HG02973 (cell line): ENCODE measurements at regions not wholly inside any gene's neighbourhood (a gene's known extent, or its start where the extent isn't known, plus 50 kb on each side); places are given as distances from the start of the nearest gene placed in this dataset.

Experiments used
- ATAC-seq: cut with Tn5 transposase; IDR thresholded peaks from one replicate; pipeline ENCODE4 v1.9.1; 2021; ENCODE audit warnings: moderate library complexity; ENCODE audit not compliant: unreplicated experiment

- ATAC-seq: no peak
Observed at GRCh38 chr6:105779110-105779509, 307.0 kb upstream of the PRDM1 start.

DNA sequence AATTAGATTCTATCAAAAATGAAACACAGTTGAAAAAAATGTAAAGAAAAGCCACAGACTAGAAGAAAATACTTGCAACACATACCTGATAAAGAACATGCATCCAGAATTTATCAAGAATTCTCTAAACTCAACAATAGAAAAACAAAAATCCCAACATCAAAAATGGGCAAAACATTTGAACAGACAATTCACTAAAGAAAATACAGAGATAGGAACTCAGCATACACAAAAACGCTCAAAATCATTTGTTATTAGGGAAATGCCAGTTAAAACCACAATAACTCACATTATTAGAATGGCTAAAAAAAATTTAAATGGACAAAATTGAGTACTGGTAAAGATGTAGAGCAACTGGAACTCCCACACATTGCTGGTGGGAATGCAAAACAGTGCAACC is 311.0 kb upstream of the PRDM1 start:
- no peak for ATAC-seq

- ATAC-seq: peak; percentile 76
Observed at GRCh38 chr6:105774247-105774646, 311.9 kb upstream of the PRDM1 start.

- no peak for ATAC-seq
Observed at GRCh38 chr6:105771313-105771970, 314.7 kb upstream of the PRDM1 start.

DNA sequence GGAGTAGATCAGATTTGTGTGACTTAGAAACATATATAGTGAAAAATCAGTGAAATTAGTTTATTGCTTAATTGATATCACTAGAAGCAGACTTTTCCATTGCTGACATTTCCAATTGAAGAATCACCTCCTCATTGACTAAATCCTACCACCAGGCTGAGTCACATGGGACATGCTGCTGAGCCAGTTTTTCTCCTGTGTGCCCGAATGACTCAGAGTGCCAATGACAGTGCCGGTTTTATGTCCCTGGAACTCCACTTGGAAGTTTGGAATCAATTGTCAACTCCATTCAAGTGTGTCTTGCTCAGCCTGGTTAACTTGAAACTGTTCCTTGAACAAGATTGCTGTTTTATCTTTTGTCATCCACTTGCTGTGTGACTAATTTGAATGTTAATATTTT is 316.1 kb upstream of the PRDM1 start:
- no peak for ATAC-seq

DNA sequence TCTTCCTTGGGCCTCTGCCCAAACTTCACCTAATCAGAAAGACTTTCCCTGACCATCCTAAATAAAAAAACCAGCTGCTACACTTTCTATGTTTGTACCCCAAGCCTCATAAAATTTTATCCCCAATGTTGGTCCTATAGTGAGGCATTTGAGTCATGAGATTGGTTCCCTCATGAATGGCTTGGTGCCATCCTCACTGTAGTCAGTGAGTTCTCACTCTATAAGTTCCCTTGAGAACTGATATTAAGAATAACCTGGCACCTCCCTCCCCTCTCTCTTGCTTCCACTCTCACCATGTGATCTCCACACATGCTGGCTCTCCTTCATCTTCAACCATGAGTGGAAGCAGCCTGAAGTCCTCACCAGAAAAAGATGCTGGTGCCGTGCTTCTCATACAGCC is 316.9 kb upstream of the PRDM1 start:
- ATAC-seq: no peak

- ATAC-seq: no peak
Observed at GRCh38 chr6:105767541-105767940, 318.6 kb upstream of the PRDM1 start.

DNA sequence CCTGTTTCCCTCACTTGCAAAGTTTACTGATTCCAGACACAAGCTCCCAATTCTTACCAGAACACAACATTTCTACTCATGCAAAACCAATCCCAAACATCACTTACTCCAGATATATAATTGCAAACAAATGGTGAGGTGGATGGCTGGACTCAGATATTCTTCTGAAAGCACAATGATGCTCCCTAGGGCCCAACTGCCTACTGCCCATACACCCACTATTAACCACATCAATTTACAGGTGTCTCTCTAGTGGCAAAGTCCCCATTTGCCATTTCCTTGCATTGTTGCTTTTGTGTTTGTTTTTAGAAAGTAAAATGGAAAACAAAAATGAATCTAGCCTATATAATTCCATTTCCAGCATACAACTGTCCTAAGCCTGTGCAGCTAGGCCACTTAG is 320.9 kb upstream of the PRDM1 start:
- ATAC-seq: no peak

- ATAC-seq: no peak
Observed at GRCh38 chr6:105764315-105764714, 321.8 kb upstream of the PRDM1 start.

- no peak for ATAC-seq
Observed at GRCh38 chr6:105763866-105764265, 322.3 kb upstream of the PRDM1 start.

DNA sequence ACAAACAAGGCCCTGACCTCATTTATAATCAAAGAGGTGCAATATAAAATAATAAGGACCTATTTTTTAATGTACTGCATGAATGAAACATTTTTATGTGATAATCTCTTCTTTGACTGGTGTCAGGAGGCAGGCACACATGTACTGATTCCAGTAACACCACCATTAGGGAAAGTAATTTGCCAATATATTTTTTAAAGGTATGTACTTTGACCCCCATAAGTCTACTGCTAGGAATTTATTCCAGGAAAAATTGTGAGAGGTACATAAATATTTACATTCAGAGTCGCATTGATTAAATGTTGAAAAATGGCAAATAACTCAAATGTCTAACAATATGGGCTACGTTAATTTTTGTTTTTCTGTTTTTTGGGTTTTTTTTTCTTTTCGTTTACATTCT is 325.4 kb upstream of the PRDM1 start:
- ATAC-seq: no peak

GRCh38 chr6:105759946-105760345 is 326.2 kb upstream of the PRDM1 start:
- ATAC-seq: no peak

- no peak for ATAC-seq
Observed at GRCh38 chr6:105759015-105759414, 327.1 kb upstream of the PRDM1 start.

DNA sequence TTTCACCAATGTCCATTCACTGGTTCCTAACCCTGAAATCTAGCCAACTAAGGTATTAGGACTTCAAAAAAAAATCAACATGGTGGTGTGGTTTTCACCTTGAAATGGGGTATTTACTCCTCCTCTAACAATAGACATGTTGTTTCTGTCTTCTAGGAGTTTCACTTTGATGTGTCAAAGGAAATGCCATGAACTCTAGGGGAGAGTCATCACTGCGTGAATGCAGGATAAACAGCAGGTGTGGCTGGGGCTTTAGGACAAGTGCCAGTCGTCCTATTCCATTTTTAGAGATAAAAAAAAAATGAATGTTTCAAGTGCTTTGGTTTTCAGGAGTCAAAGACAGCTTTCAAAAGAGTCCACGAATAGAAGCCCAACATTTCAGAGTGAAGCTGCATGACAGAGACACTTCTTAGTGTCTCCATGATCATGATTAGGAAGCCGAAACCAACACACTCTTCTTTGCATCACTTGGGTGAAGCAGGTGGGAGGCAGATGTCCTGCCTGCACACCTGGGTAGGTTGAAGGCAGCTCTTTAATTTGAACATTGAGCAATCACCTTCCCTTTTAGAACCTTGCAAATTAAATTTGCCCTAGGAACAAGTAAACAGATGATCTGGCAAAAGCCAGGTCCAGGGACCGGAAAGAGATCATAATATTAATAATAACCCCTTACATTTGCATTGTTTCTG is 328.5 kb upstream of the PRDM1 start:
- peak; percentile 93 for ATAC-seq

- ATAC-seq: no peak
Observed at GRCh38 chr6:105755885-105756284, 330.3 kb upstream of the PRDM1 start.

DNA sequence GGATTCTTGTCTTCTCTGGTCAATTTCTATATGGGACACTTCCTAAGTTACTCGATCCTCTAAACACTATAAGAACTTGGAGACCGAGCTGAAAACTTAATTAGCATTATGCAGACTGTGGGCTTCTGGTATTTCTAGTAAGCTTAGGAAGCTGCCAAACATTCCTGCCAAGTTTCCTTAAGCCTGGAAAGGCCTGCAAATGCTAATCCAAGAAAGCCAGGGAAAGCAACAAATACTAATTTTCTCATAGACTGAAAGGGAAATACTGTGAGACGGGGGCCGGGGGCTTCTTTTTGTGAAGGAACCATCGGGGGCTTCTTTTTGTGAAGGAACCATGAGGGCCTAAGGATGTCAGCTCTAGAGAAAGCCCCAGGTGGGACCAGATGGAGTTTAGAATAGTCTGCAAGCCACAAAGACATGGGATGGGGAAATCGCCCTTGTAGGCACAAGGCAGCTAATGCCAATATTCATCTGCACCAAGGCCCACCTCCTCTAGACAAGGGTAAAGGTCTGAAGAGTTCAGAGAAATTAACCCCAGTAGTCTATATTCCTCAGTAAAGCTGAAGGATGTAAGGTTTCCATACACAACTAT is 332.4 kb upstream of the PRDM1 start:
- no peak for ATAC-seq

DNA sequence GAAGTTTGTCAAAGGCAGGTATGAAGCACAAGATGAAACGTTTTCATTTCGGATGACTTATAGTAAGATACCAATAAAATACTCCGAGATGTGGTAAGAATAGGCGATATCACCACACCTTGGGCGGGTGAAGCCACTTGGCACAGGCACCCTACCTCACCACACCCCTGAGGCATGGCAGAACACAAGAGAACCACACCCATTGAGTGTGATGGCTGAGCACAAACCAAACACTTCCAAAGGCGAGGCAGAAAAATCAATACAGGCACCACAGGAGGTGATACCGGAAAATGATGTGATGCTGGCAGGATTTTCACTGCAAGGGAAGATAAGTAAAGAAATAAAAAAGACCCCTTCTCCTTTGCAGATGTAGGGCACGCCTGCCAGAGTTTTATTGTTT is 332.9 kb upstream of the PRDM1 start:
- no peak for ATAC-seq

GRCh38 chr6:105750089-105750488 is 336.0 kb upstream of the PRDM1 start:
- no peak for ATAC-seq

DNA sequence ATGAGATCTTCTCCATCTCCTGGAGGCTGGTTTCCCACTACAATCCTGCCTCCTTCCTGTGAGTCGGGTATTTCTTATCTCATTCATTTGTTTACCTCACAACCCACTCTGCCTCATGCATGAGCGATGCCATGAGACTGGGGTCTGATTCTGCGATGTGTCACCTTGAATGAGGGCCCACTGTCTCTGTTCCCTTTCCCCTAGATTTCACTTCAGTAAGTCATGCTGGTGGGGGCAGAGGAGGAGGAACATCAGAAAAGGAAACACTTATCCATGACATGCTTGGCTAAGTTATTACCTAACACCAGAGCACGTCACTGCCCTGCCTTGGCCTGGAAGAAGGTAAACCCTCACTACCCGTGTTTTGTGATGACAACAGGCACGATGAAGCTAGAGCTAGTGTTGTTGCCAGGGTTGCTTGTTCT is 337.4 kb upstream of the PRDM1 start:
- ATAC-seq: no peak

GRCh38 chr6:105747823-105748405 is 338.2 kb upstream of the PRDM1 start:
- ATAC-seq: no peak

DNA sequence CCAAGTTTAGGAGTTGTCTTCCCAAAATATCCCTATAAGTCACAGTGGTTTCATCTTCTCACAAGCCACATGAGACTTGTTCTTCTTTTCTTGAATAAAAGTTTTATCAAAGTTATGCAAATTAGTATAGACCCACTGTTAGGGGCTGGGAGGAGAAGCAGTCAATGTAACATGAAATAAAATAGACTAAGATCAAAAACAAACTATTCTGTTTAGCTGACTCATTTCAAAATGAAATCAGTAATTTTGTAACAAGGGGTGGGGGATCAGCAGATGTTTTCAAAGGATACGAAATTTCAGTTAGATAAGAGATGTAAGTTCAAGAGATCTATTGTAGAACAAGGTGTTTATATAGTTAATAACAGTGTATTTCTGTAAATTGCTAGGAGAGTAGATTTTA is 339.6 kb upstream of the PRDM1 start:
- ATAC-seq: no peak

DNA sequence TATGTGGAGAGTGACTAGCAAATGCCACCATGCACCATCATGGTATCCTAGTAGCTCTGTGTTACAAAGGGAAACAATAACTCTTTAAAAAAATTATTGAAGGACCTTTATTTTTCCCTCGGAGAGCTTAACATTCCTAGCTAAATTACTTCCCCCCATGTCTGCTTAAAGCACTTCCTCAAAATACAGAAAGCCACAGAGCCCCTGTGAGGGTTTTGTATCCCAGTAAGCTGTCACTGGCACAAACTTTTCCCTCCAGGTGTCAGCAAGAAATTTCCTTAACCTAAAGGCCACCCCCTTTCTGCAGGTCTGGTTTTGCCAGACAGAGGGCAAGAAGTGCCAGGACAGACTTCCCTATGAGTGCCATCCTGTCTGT is 340.0 kb upstream of the PRDM1 start:
- ATAC-seq: no peak
